ENCODE measurements at regions not wholly inside any gene's neighbourhood (a gene's known extent, or its start where the extent isn't known, plus 50 kb on each side); places are given as distances from the start of the nearest gene placed in this dataset.

DNA sequence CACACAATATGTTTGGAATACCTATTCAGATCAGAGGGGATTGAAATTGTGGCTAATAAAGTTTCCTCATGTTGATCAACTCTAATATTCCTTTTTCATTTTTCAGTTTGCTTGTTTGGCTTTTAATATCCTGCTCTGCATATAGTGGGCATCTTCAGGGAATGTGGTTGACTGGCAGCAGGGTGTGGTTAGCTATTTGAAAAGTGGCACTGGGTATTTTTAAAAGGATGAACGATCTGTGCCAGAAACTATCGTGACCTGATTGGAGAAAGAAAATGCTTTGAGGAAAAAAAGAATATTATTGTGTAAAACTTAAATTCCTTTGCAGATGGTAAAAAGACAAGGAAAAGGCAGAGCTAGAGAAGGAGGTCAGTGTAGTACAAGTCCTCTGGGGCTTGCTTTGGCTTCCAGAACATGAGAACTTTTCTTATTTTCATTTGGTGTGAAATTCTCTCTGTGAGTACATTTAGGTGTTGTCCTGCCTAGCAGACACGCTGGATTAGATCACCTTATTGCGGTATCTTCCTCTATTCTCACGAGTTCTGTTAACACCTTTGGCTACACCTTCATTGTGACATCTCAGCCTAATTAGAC is 329.7 kb upstream of the SNX7 start:
- DNase-seq (ENCODE audit: low read depth, low spot score), result no peak

GRCh38 chr1:98331243-98331642 is 330.3 kb upstream of the SNX7 start:
- no peak for DNase-seq (ENCODE audit: low read depth, low spot score)

- DNase-seq (ENCODE audit: low read depth, low spot score), result no peak
Measured at GRCh38 chr1:98330224-98330623, 331.3 kb upstream of the SNX7 start.

DNA sequence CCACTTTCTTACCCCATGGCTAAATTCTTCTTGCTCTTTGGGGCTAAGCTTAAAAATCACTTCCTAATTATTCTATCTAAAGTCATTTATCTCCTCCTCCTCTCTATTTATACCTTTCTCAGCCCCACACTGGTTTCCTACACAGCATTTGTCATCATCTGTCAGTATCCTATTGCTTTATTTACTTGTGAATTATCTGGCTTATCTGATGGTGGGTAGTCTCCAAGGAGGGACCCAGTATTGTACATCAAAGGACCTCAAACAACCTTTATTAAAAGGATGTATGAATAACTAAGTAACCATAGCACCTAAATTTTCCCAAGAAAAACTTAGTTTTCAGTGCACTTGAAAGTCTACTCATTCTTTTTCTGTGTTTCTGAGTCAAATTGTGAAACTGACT is 332.7 kb upstream of the SNX7 start:
- no peak for DNase-seq (ENCODE audit: low read depth, low spot score)

GRCh38 chr1:98327220-98327861 is 334.2 kb upstream of the SNX7 start:
- DNase-seq (ENCODE audit: low read depth, low spot score), result no peak

- no peak for DNase-seq (ENCODE audit: low read depth, low spot score)
Measured at GRCh38 chr1:98325646-98326440, 335.7 kb upstream of the SNX7 start.

GRCh38 chr1:98323906-98324358 is 337.6 kb upstream of the SNX7 start:
- no peak for DNase-seq (ENCODE audit: low read depth, low spot score)

DNA sequence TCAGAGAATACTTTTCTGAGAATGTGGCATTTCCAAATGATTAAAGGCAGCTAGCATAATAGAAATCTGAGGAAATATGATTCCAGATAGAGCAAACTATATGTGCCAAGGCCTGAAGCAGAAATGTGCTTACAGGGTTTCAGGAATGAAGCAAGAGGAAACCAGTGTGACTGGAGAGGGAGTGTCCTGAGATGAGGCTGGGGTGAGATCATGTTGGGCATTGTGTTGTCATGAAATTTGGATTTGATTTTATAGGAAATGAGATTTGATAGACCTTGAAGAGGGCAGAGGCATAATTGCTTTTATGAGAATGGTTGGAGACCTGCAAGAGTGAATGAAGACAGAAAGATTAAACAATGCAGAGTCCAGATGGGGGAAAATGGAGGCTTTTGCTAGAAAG is 338.1 kb upstream of the SNX7 start:
- DNase-seq (ENCODE audit: low read depth, low spot score), result no peak

GRCh38 chr1:98322966-98323365 is 338.6 kb upstream of the SNX7 start:
- DNase-seq (ENCODE audit: low read depth, low spot score), result no peak

DNA sequence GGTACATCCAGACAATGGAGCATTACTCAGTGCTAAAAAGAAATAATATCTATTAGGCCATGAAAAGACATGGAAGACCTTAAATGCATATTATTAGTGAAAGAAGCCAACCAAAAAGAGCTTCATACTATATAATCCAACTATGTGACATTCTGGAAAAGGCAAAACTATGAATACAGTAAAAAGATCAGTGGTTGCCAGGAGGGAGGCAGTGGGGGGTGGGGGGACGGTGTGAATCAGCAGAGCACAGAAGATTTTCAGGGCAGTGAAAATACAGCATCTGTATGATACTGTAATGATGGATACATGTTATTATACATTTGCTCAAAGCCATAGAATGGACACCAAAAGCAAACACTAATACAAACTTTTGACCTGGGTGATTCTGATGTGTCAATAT is 339.4 kb upstream of the SNX7 start:
- DNase-seq (ENCODE audit: low read depth, low spot score), result no peak

GRCh38 chr1:98321191-98321590 is 340.3 kb upstream of the SNX7 start:
- DNase-seq (ENCODE audit: low read depth, low spot score), result no peak

GRCh38 chr1:98316286-98316905 is 345.1 kb upstream of the SNX7 start:
- DNase-seq (ENCODE audit: low read depth, low spot score), result no peak

- DNase-seq (ENCODE audit: low read depth, low spot score), result no peak
Measured at GRCh38 chr1:98315309-98315708, 346.2 kb upstream of the SNX7 start.

DNA sequence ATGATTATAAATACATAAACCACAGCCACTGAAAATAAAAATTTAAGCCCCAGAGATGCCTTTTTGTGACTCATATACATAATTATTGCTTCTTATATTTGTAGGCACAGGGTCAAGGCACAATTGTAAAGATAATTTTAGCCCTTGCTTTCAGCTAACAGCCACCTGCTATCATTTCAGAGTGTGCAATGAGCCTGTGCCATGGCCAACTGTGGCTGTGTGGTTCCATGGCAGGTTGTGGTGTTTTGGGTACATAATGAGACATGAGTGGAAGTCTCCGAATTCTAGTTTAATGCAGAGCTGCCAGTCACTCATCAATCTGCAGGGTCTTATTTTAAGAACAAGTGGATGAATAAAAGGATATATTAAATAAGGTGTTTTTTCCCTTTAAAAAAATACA is 346.9 kb upstream of the SNX7 start:
- no peak for DNase-seq (ENCODE audit: low read depth, low spot score)

- no peak for DNase-seq (ENCODE audit: low read depth, low spot score)
Measured at GRCh38 chr1:98306517-98307089, 354.9 kb upstream of the SNX7 start.

- no peak for DNase-seq (ENCODE audit: low read depth, low spot score)
Measured at GRCh38 chr1:98305362-98305761, 356.2 kb upstream of the SNX7 start.

DNA sequence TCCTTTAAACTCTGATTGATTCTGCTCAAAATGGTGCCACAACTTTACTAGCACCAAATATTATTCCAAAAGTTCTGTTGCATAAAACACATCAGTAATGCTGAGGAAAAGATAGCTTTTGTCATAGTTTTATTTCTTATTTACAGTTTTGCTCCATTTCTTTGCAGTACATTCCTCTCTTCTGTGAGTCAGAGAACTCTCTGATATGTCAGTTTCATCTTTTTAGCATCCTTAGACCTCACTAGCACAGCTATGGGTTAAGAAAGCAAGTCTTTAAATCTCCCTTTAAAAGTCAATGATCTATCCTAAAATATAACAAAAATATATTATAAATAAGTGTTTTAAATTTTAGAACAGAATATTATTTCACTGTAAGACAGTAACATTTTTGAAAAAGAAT is 356.6 kb upstream of the SNX7 start:
- DNase-seq (ENCODE audit: low read depth, low spot score), result no peak

DNA sequence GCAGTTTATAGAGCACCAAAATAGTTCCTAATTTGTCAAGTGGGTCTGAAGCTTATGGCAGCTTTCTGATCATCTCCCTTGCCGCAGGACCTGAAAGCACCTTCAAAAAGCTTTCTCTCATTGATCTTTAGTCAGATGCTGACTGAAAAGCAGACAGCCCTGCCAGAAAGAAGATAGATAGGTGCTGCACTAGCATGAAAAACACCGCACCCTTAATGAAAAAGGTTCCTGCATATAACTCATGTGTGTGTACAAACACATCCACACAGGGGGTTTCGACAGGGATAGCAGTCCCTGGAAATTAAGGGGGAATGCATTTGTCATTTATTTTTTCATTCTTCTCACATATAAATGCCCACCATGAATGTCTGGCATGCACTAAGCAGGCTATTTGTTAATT is 361.7 kb upstream of the SNX7 start:
- DNase-seq (ENCODE audit: low read depth, low spot score), result no peak

DNA sequence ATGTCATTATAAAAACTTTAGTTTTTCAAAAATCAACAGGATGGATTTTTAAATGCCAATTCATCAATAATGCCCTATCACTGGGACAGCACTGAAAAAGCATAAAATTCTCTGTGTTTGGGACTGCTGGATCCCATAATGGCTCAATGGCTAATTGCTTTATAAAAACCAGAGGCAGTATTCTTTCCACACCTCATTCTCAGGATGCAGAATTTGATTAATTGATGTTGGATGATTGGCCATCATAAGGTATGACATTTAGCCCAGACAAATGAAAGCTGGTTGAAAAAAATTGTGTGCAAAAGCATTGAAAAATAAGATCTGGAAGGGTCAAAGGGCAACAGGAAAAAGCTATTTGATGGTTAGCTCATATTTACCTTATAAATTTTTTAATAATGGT is 362.2 kb upstream of the SNX7 start:
- DNase-seq (ENCODE audit: low read depth, low spot score), result no peak

GRCh38 chr1:98298319-98298718 is 363.2 kb upstream of the SNX7 start:
- no peak for DNase-seq (ENCODE audit: low read depth, low spot score)

DNA sequence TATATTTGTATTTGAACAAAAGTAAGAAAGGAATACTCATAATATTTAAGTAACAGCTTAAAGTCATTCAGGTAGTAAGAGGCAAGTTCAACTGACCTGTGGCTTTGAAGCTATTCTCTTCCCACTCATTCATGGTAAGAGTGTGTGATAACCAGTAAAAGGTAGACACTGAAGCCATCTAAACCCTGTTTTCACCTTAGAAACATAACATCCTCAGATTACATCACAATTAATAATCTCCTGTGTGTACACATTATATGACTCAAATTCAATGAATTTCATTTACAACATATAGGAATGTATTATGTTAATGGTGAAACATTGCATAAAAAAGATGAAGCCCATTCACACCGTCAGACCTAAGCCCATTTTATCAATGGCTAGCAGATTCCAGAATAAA is 364.8 kb upstream of the SNX7 start:
- DNase-seq (ENCODE audit: low read depth, low spot score), result no peak

GRCh38 chr1:98294127-98294526 is 367.4 kb upstream of the SNX7 start:
- DNase-seq (ENCODE audit: low read depth, low spot score), result no peak

All from brain pericyte (primary cell).